ENCODE measurements at regions not wholly inside any gene's neighbourhood (a gene's known extent, or its start where the extent isn't known, plus 50 kb on each side); places are given as distances from the start of the nearest gene placed in this dataset.
"Not testable (repeated sequence)": the region's sequence is repeated elsewhere in the genome, so short reads cannot be mapped to it uniquely, and the experiment has no call there.

GRCh38 chrX:121709236-121709635, 661.8 kb downstream of the GLUD2 start:
- TF ChIP-seq CTCF (conservative IDR thresholded peaks at IDR 0.05 in 1 of 2, IDR thresholded peaks at IDR 0.05 in 1 of 2; ENCODE audit: extremely low read depth in 1 of 2, insufficient read depth in 1 of 2, low read depth in 1 of 2, low read length in 2 of 2); EZH2 (IDR thresholded peaks at IDR 0.05; ENCODE audit: borderline replicate concordance, low read length): not testable (repeated sequence)

Measured in mammary epithelial cell (primary cell).